Nephron progenitor cell (in vitro differentiated cells): ENCODE measurements at regions not wholly inside any gene's neighbourhood (a gene's known extent, or its start where the extent isn't known, plus 50 kb on each side); places are given as distances from the start of the nearest gene placed in this dataset.
"Not testable (repeated sequence)": the region's sequence is repeated elsewhere in the genome, so short reads cannot be mapped to it uniquely, and the experiment has no call there.

ENCODE experiments used
- DNase-seq: peaks from one replicate; pipeline ENCODE4 v3.0.0; 2021
- H3K27ac Mint-ChIP-seq: 2 replicates; pipeline ENCODE4 v1.8.0; 2021; ENCODE audit warnings: mild to moderate bottlenecking, moderate library complexity, mixed read lengths
- H3K27me3 Mint-ChIP-seq: 2 replicates; pipeline ENCODE4 v1.8.0; 2021; ENCODE audit warnings: mild to moderate bottlenecking, low read depth, mixed read lengths; ENCODE audit not compliant: poor library complexity
- H3K36me3 Mint-ChIP-seq: 2 replicates; pipeline ENCODE4 v1.8.0; 2021; ENCODE audit warnings: low read depth, mixed read lengths
- H3K4me1 Mint-ChIP-seq: 2 replicates; pipeline ENCODE4 v1.8.0; 2021; ENCODE audit warnings: mixed read lengths
- H3K4me3 Mint-ChIP-seq: 2 replicates; pipeline ENCODE4 v1.8.0; 2021; ENCODE audit warnings: mild to moderate bottlenecking, moderate library complexity, mixed read lengths
- H3K9me3 Mint-ChIP-seq: 2 replicates; pipeline ENCODE4 v1.8.0; 2021; ENCODE audit warnings: mild to moderate bottlenecking, moderate library complexity, mixed read lengths
- TF ChIP-seq, protein P1 (sequence below): fragments of 200-600 bp; sonication (generic); IDR thresholded peaks from 2 replicates; pipeline ENCODE4 v1.5.0; 2021; ENCODE audit warnings: antibody characterized with exemption

DNA sequence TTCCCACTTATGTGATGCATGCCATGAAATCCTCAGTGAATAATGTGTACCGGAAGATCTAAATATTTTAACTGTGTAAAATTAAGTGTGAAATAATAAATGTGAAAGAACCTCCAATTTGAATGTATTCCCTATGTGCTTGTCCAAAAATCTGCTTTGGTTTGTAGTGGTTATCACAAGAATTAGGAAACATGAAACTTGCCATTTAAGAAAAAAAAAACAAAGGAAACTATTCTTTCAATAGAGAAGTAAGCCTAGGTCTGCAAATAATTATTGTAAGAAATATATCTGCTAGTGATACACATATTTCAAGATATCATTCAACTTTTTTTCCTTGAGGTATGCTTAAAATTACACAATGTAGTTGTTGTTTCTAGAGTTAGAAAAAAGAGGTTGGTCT lies 500.4 kb downstream of the SLC6A15 start:
- no peaks in the 10 kb centered on the region for H3K4me1 Mint-ChIP-seq
- H3K4me3 Mint-ChIP-seq, result no peak overlapping the region
- TF ChIP-seq, protein P1, sequence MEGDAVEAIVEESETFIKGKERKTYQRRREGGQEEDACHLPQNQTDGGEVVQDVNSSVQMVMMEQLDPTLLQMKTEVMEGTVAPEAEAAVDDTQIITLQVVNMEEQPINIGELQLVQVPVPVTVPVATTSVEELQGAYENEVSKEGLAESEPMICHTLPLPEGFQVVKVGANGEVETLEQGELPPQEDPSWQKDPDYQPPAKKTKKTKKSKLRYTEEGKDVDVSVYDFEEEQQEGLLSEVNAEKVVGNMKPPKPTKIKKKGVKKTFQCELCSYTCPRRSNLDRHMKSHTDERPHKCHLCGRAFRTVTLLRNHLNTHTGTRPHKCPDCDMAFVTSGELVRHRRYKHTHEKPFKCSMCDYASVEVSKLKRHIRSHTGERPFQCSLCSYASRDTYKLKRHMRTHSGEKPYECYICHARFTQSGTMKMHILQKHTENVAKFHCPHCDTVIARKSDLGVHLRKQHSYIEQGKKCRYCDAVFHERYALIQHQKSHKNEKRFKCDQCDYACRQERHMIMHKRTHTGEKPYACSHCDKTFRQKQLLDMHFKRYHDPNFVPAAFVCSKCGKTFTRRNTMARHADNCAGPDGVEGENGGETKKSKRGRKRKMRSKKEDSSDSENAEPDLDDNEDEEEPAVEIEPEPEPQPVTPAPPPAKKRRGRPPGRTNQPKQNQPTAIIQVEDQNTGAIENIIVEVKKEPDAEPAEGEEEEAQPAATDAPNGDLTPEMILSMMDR, result no peak
- no peak overlapping the region for H3K27ac Mint-ChIP-seq
- no peak for DNase-seq
- no peaks in the 10 kb centered on the region for H3K36me3 Mint-ChIP-seq
- no peaks in the 10 kb centered on the region for H3K9me3 Mint-ChIP-seq
- H3K27me3 Mint-ChIP-seq, result no peaks in the 10 kb centered on the region

DNA sequence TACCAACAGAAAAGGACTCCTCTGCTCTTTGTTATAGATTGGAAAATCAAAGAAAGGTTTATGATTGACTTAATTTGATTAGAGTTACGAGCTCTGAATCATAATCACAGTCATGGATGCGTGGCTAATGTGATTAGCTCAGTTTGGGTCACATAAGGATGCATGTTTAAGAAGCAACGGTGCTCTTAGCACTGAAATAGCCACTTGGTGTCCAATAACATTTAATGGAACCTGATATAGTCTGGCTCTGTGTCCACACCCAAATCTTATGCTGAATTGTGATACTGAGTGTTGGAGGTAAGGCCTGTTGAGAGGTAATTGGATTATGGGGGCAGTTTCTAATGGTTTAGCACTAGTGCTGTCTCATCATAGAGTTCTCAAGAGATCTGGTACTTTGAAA lies 501.6 kb downstream of the SLC6A15 start:
- Mint-ChIP-seq H3K4me3 (no peak overlapping the region), H3K27ac (no peak overlapping the region), H3K4me1 (no peaks in the 10 kb centered on the region), H3K9me3 (no peaks in the 10 kb centered on the region), H3K36me3 (no peaks in the 10 kb centered on the region), H3K27me3 (no peaks in the 10 kb centered on the region)
- DNase-seq, result no peak
- TF ChIP-seq, protein P1, result no peak

DNA sequence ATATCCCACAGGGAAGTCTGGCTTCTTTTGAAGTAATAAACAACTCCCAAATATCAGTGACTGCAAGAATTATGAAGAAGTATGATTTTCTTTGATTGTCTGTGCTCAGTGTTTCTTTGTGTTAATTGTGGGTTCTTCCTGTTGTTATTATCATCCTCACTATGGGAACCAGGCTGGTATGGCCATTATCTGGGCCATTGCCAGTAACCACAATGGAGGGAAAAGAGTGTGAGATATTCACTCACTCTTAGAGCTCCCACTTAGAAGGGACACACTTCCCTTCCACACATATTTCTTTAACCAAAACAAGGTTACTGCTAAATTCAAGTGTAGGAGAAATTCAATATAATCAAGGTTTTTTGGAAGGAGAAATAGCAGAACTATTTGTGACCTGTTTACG lies 503.7 kb downstream of the SLC6A15 start:
- no peak overlapping the region for H3K4me3 Mint-ChIP-seq
- H3K4me1 Mint-ChIP-seq, result no peaks in the 10 kb centered on the region
- TF ChIP-seq, protein P1, result no peak
- no peaks in the 10 kb centered on the region for H3K9me3 Mint-ChIP-seq
- no peaks in the 10 kb centered on the region for H3K27me3 Mint-ChIP-seq
- H3K36me3 Mint-ChIP-seq, result no peaks in the 10 kb centered on the region
- H3K27ac Mint-ChIP-seq, result no peak overlapping the region
- no peak for DNase-seq

DNA sequence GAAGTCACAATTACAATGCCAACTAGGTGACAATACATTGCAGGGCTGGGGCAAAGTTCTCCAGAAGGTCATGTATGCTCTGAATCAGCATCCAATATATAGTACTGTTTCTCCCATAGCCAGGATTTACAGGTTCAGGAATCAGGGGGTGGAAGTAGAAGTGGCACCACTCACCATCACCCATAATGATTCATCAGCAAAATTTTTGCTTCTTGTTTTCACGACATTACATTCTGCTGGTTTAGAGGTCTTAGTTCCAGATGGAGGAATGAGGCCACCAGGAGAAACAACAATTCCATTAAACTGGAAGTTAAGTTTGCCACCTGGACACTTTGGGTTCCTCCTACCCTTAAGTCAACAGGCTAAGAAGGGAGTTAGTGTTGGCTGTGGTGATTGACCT lies 505.9 kb downstream of the SLC6A15 start:
- DNase-seq, H3K4me3 Mint-ChIP-seq, H3K9me3 Mint-ChIP-seq, H3K27ac Mint-ChIP-seq, H3K4me1 Mint-ChIP-seq, H3K27me3 Mint-ChIP-seq, H3K36me3 Mint-ChIP-seq: not testable (repeated sequence)

DNA sequence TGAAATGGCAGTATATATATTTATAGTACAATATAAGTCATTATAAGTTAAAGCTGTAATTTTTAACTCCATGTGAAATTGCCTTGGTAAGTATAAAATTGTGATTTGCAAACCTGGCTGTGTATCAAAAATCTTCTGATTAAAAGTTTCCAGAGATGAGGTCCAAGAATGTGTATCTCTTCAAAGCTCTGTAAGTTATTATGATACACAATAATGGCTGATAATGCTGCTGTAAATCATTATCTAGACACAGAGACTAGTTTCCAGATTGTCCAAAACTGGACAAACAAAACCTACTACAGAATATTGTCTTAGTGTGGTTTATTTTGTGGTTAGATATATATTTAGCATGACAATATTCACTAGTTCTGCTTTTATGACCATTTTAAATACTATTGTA lies 514.8 kb downstream of the SLC6A15 start:
- no peak for DNase-seq
- TF ChIP-seq, protein P1, result no peak
- no peak overlapping the region for H3K27ac Mint-ChIP-seq
- H3K4me1 Mint-ChIP-seq, result no peaks in the 10 kb centered on the region
- H3K27me3 Mint-ChIP-seq, result no peaks in the 10 kb centered on the region
- H3K4me3 Mint-ChIP-seq, result no peak overlapping the region
- H3K9me3 Mint-ChIP-seq, result peaks cover 3% of the 10 kb centered on the region
- H3K36me3 Mint-ChIP-seq, result no peaks in the 10 kb centered on the region

DNA sequence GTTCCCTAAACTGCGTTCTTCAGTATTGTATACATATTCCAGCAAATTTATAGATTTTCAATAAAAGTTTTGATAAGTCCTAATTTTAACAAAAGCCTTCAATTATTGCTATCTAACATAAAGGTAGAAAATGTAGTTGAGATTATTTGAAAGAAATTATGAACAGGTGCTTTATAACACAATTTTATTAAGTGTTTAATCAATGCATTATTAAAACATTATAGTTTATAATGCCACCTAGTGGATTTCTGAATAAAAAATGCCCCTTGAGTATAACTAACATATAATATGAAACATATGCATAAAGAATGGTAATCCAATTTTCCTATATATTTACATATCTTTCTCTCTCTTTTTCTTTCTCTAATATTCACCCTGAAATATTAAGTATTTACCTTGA lies 515.3 kb downstream of the SLC6A15 start:
- TF ChIP-seq, protein P1, result no peak
- no peaks in the 10 kb centered on the region for H3K27me3 Mint-ChIP-seq
- H3K4me3 Mint-ChIP-seq, result no peak overlapping the region
- DNase-seq, result no peak
- H3K9me3 Mint-ChIP-seq, result peaks cover 3% of the 10 kb centered on the region
- H3K36me3 Mint-ChIP-seq, result no peaks in the 10 kb centered on the region
- no peaks in the 10 kb centered on the region for H3K4me1 Mint-ChIP-seq
- H3K27ac Mint-ChIP-seq, result no peak overlapping the region

DNA sequence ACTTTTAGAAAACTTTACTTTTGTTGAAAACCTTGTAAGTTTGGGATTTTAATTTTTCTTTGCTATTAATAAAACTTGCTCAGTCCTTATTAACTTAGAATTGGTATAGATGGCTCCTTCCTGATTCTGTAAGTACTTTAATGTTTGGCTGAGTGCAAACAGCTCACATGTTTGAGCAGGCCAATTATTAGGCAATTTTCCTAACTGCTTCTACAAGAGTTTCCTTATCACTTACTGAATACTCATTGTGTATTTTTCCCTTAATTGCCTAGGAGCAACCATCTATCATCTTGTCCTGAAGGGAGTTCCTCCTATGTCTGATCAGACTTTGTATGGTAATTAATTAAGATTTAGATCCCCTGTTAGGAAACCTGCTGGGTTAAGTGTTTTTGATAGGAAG lies 521.4 kb downstream of the SLC6A15 start:
- H3K27ac Mint-ChIP-seq, H3K27me3 Mint-ChIP-seq, DNase-seq, H3K4me1 Mint-ChIP-seq, H3K4me3 Mint-ChIP-seq, H3K36me3 Mint-ChIP-seq: not testable (repeated sequence)
- peaks cover 18% of the 10 kb centered on the region for H3K9me3 Mint-ChIP-seq
